ENCODE measurements at regions not wholly inside any gene's neighbourhood (a gene's known extent, or its start where the extent isn't known, plus 50 kb on each side); places are given as distances from the start of the nearest gene placed in this dataset.

DNA sequence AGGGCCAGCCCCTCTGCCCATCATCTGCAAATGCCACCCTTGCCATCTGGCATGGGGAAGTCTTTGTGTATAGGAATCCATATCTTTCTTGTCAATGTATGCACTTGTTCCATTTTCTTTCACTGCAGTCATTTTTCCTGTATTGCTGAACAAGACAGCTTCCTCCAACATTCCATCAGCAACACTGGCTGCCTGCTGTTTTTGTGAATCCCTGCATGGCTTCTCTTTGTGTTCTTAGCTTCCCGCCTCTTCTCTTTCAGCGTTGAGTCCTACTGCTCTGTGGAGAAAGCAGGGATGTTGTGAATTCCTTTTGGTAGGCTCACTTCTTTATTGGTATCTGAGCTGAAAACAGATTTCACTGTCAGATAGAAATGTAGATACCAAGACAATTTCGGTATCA is 150.0 kb downstream of the LPIN1 start:
- TF ChIP-seq YY1 (IDR thresholded peaks at IDR 0.05; ENCODE audit: insufficient read depth, insufficient read length), result no peak
- no peak for TF ChIP-seq ZNF274 (IDR thresholded peaks at IDR 0.05; ENCODE audit: low read depth, low read length)
- no peak for TF ChIP-seq SUZ12 (IDR thresholded peaks at IDR 0.05; ENCODE audit: extremely low read depth, insufficient read depth, insufficient read length)
